Activated CD4-positive, alpha-beta T cell treated with anti-CD3 and anti-CD28 coated beads for 24 hours (primary cell): ENCODE measurements at regions not wholly inside any gene's neighbourhood (a gene's known extent, or its start where the extent isn't known, plus 50 kb on each side); places are given as distances from the start of the nearest gene placed in this dataset.

Source experiments
- DNase-seq, 2 donors: peaks; one replicate each; pipeline ENCODE4 v3.0.0-alpha.2; 2020; ENCODE audit warnings: low read depth in 2 of 2

DNA sequence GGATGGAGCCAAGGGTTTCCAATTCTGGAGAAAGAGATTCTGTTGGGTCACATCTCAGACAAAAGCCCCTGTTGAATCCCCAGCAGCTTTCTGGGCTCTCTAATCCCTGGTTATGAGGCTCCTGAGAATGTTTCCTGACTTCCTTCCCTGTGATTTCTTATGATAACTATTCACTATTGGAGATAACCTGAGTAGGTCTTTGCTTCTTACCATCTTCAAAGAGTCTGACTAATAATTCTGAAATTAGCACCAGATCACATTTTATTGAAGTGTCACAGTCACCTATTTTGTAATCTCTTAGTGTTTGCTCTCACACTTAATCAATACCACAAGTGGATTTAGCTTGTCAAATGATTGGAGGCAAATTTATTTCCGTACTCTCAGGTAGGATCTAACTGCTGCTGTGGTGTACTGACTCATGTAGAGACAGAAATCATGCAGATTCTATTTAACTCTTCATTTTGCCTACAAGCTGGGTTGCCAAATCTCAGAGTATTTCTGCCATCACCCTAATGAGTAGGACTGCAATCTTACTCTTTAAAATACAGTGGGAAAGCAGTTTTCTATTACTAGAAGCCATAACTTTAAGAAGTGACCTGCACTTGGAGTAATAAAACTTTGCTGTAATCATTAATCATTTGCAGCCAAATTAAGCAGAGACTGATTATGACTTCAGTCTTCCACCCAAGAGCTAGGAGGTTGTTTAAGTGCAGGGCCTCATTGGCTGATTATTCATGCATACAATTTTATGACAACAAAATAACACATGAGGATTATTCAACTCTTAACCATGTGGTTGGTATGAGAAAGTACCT is 422.1 kb downstream of the EPM2A start:
- DNase-seq: no peak

DNA sequence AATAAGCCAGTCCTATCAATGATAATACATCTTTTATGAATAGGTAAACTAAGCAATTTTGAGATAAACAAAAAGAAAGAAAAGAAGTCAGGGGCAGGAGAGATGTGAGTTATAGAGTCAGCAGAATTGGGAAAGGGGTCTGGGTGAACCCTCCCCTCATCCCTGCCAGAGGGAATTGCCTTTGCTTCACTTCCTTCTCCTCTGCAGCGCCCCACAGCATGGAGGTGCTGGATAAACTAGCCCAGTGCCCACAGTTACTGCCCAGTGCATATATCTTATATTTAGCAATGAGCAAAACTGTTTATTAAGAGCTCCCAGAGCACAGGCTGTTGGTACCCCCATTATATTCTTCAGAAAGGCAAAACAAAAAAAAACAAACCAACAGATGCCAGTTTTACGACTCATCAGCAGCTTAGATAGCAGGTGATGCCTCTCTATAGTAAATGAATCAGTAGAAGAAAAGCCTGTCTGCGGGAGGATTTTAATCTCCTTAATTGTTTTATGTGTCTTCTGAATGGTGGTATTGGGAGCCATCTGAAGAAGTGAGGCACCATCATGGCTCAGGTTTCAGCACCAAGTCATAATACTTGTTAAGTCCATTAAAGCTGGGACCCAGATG is 419.2 kb downstream of the EPM2A start:
- DNase-seq: no peak

DNA sequence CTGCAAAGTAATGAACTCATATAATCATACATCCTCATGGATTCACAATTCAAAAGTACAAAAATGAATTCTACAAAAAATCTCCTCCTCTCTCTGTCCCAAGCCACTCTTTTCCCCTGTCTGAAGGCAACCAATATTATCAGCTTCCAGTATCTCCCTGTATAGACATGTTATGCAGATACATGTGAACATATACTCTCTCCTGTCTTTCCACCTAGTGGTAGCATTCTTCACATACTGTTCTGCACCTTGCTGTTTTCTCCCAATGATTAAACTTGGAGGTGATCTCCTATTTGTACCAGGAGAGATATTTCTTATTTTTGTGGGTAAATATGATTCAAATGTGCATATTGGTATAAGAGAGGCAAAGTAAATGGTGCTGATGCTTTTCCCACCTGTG is 416.4 kb downstream of the EPM2A start:
- DNase-seq: no peak

DNA sequence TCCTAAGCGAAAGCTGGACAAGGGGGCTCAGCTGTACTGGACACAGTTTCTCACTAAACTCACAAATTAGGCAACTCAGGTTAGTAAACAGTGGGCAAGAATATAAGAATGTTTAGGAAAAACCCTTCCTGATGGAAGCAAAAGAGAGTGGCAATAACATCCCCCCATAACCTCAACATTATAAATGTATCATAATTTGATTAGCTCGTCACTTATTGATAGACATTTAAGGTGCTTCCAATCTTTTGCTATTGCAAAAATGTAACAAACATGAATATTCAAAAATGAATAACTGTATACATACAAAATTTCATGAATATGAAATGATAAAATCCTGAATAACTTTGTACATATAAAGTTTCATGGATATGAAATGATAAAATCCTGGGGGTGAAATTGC is 415.7 kb downstream of the EPM2A start:
- DNase-seq: no peak

DNA sequence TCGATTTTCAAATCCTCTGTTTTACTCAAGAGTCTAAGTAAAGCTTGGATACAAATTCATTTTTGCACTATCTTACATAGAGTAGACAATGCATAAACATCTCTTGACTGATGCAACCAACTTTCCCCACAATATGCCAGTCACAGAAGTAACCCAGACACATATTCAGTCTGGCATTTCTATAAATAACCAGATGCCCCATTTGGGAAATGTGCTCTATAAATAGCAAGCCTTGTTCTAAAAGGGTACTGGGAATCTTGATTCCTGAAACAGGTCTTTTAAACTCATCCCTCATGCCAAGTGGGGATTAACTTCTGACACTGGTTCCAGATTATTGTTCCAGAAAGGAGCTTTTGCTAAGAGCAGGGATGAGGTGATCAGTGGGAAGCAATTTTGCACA is 411.7 kb downstream of the EPM2A start:
- no peak for DNase-seq

DNA sequence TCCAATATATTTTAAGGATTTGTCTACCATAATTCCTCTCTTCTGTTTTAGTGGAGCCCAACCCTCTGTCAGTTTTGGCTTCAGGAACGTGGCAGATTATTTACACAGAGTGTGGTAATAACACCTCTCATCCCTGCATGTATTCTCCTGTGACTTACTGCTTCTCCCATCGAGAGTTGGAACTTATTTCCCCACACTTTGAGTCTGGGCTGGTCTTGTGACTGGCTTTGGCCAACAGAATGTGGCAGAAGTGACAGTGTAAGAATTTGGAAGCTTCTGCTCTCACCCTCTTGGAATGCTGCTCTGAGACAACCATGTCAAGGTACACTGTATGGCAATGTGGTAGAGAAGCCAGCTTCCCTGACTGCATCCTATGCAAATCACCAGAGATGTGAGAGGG is 407.7 kb downstream of the EPM2A start:
- no peak for DNase-seq

DNA sequence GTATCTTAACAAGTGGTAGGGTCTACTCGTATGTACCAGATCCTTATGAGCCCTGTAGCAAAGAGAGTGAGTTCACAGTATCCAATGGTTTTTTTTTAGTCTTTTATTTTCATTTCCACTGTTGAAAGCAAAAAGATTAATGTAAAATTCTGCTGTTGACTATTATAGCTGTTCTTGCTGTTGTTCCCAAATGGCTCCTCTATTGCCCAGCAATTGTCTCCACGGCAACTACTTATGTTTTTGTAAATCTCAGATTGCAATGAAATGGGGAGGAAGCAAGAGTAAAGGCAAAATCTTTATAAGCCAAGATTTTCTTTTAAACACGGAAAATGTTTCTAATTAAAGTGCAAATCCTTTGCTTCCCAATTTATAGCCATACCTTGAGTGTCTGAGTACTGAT is 406.1 kb downstream of the EPM2A start:
- DNase-seq: no peak

DNA sequence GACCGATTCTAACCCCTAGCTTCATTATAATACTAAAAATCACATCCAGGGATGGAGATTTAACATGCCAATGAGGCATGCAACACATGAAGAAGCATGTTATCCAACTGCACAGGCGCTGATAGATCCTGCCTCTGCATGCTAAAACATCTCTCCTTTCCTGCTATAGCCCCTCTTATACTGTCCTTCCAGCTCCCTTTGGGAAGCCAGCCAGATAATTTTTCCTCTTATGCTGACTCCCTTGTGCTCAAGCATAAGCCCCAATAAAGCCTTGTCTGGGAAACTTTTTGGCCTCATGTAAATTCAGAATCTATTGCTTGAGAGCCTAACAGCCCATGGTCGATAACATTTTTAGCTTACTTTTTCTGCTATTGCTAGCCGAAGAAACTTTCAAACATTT is 404.3 kb downstream of the EPM2A start:
- DNase-seq: no peak

DNA sequence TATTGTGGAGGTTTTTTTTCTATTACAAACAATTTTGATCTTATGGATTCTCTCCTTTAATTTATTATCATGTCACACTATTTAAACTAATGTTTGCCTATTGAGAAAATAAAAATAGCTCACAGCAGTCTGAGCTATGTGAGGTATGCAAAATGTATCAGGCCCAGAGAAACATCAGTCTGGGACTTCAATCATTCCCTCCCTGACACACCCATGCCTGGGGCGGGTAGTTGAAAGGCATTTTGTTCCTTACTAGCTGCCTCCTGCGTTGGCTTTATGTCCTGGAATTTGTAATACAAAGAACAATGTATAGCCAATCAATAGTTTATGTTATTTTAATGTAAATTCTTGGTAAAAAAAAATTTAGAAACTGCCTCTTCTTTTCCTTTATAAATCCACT is 403.3 kb downstream of the EPM2A start:
- no peak for DNase-seq

DNA sequence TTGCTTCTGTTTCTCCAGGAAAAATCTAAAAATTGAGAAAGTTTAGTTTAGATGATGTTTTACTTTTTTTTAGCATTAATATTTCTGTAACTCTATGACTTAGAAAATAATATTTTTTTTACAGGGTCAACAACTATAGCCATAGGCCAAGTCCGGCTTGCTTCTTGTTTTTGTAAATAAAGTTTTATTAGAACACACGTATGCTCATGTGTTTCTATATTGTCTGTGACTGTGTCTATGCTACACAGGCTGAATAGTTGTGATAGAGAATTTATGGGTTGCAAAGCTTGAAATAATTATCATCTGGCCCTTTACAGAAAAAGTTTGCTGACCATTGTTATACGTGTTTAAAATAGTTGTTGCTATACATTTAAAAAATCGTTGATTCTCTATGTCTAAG is 399.2 kb downstream of the EPM2A start:
- DNase-seq: no peak

DNA sequence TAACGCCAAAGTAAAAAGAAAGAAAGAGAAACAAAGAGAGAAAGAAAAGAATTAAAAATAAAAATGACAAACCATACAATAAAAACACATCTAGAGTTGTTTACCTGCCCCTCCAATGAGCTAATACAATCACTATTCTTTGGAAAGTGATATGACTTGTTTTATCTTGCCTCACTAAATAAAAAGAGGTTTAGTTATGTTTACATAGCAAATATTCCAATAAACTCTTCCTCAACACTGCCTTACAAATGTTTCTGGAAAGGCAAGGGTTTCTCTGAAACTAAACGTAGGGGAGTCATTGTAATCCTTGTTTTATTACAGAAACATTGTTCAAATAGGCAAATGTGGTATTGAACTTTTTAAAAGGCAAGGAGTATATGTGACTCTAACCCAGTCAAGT is 396.2 kb downstream of the EPM2A start:
- no peak for DNase-seq

DNA sequence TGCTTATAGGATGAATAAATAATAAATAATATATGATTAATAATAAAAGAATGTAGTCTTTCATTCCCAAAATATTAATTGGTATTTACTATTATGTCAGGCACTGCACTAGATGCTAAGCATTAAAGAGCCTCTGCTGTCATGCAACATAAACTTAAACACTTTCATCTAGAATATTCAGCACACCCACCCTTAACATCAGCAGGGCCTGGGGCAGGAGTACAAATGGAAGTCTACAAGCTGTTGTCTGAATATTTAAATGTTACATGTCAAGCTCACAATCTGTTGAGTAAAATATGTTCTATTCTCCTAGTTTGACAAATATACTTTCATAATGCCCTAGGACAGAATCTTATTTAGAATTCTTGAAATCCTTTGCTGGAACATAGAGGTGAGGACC is 395.1 kb downstream of the EPM2A start:
- no peak for DNase-seq

DNA sequence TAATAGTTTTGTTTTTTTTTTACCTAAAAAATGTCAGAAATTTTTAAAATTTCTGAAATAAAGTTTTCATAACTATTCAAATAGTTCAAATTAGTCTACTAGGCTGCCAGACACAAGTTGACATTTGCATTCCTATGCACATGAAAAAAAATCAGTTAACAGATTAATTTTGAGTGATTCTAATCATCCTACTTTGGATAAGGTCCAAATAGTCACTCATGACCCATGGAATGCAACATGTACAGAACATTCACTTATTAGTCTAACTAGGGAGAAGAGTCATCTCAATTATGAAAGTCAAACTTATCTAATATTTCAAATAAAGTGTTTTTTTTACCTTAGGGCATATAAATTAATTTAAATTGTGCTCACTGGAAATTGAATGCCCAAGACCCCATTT is 390.2 kb downstream of the EPM2A start:
- DNase-seq: no peak

DNA sequence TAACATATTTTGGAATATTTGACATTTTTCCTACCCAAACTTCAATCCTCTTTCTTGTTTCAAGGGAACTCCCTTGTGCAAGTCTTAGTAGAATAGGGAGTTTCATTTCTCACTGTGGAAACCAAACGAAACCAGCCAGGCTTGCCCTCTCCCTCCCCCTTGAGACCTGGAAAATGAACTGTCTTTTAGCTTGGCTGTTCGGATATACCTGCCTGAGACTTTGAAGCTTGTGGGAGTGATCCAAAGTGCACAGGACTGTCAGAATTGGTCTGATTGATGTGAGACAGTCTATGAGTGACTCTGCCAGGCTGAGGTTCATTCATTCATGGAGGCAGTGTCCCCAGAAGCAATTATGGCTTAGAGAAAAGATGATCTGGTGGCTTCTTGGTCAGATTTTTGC is 388.1 kb downstream of the EPM2A start:
- no peak for DNase-seq

DNA sequence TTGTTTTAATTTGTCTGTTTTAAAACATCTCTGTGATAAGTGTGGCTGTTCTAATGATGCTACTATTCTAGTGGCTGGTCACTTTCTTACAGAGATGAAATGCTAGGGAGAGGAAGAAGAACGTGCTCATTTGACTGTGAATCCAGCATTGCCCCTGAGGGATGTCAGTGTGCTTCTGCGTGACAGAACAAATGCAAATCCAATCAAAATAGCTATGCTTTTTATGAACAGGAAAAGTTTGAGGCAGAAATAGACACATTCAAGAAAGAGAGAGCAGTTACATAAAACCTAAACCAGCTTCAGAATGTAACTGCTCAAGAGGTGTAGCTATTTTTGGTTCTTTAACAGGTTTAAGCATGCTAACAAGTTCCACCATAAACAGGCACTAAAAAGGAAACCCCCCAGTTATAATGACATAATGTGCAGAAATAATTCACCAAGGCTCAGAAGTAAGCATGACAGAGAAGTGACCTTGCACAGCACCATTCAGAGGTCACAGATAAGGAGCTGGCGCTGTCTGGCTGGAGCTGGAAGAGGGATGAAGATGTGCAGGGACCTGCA is 385.3 kb downstream of the EPM2A start:
- DNase-seq: no peak

DNA sequence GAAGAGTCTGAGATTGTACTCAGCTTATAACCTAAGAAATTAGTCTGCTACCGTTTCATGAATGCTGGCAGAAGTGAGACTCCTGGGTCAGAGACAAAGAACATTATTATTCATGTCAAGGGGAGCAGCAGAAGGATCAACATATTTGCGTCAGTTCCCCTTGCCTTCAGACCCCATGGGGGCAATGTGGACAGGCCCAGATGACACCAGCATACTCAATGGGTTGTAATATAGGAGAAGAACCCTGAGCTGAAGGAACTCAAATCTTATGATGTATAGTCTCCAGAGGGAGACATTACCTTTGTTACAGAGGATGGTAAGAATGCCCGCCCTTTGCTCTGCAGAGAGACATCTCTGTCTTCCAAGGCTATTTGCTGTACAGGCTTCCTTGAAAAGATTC is 384.4 kb downstream of the EPM2A start:
- no peak for DNase-seq

DNA sequence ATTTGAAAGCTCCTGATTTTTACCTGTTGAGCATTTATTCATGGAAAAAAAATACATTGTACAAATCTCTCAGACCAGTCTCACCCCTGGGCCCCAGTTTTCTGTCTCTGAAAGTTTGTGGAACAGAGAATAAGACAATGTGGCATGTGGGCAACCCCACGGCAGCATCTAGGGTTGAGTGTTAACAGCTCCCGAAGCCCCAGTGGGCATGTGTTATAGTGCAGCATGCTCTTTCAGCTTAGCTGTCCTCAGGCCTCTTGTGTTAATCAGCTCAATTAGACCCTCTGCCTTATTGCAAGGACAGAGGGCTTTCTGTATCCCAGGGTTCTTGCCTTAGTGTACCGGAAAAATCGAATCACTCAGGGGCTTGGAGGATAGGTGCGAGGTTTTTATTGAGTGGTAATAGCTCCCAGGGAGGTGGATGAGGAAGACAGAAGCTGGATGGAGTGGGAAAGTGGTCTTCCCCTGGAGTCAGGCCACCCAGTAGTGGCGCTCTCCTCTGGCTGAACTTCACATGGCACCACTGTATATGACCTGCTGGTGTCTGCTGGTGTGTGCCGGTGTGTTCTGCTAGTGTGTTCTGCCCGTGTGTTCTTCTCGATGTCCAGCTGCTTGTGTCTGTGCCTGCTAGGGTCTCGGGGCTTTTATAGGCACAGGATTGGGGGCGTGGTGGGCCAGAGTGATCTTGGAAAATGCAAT is 382.8 kb downstream of the EPM2A start:
- DNase-seq: no peak

DNA sequence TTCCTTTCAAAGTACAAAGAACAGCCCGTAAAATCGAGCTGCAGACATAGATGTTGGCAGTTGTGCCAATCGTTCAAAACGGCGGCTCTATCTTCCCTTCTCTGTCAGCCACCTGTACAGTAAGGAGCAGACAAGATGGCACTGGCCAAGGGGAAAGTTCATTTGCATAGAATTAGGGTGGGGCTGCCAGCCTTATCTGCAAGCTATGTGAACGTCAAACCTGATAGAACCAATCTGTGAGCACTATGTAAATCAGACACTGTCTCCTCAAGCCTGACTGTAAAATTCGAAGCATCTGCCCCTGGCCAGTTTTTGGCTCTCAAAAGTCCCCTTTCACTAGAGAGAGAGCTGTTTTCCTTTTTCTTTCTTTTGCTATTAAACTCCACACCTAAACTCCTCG is 374.5 kb downstream of the EPM2A start:
- no peak for DNase-seq

DNA sequence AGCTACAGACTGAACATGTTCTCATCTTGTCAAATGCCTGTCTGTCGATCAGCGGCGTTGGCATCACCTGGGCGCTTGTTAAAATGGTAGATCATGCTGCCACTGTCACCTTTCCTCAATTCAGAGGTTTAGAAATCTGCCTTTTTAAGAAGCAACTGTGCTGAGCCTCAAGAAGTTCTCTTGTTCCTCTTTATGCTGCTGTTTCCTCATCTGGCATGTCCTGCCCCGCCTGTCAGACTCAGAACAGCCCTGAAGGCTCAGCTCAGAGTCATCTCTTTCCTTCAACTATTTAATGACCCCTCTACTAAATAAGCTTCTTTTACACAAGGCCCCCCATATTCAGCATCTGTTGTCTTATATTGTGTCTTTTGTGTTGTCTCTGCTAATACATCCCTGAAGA is 368.2 kb downstream of the EPM2A start:
- no peak for DNase-seq

DNA sequence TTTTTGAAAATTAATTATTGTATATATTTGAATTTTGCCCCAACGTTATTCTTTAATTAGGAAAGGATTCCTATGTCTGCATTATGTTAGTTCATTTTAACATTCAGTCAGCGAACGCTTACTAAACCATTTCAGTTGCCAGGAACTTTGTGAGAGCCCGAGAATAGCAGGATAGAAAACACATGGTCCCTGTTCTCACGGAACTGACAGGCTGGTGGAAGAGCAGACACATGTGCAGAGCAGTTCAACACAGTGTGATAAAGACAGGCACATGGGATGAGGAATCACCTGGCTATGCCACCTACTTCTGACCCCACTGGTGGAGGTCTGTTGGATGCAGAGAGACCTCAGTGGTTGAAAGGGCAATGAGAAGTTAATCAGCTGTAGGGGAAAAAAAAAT is 367.2 kb downstream of the EPM2A start:
- DNase-seq: no peak

DNA sequence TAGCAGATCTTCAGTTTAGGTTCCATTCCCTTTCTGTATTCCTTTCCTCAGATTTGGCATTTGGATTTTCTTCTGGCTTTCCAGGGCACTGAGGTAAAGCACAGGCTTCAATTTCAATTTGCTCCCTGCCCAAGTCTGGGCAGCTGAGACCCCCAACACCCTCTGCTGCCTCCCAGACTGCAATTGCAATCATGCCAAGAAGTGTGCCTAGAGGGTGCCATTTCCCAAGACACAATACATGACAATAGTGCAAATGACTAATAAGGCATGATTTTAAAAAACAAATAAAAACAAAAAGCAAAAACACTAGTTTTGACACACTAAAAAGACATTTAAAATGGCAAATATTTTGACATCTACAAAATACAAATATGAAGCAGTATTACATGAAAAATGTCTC is 364.8 kb downstream of the EPM2A start:
- DNase-seq: no peak

DNA sequence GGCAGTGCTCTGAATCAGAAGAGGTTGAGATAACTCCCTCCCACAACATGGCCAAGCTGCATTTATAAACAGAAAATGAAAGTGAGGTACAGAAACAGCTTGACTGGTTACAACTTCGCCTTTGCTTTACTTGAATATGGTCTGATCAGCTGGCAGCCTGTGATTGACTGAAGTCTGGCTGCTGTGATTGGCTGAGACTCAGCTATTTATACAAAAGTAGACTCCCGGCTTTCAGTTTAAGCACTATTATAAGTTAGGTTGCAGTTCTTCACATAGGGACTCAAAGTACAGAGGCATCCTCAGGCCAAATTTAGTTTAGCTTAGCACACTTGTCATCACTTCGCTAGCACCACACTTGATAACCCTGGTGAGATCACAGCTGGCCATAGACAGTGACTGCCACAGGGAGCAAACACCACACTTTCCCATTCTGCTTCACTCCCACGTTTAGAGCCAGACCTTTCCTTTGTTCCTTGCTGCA is 362.6 kb downstream of the EPM2A start:
- DNase-seq: no peak

DNA sequence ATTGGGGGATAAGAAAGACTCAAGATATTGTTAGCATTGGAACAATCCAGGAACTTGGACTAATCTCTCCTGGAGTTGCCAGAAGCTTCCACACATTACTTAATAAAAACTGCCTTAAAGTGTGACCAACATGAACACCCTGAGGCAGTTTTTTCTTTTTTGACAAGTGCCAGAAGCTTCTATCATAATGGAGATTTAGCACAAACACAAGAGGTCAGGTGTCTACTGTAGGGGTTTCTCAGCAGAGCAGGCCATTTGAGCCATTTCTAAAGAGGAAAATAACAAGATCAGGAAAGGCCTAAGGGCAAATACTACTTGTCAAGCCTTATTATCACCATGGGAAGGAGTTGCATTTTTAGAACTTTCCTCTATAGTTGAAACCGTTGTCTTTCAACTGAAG is 361.5 kb downstream of the EPM2A start:
- DNase-seq: no peak
